ENCODE measurements at regions not wholly inside any gene's neighbourhood (a gene's known extent, or its start where the extent isn't known, plus 50 kb on each side); places are given as distances from the start of the nearest gene placed in this dataset.
A peak's percentile ranks its signal among the peaks of the same experiment; 100 is the strongest.
"Not testable (repeated sequence)": the region's sequence is repeated elsewhere in the genome, so short reads cannot be mapped to it uniquely, and the experiment has no call there.

GRCh38 chr17:64800987-64801386, 118.3 kb downstream of the LRRC37A3 start:
- DNase-seq (ENCODE audit: low spot score); ATAC-seq: not testable (repeated sequence)

DNA sequence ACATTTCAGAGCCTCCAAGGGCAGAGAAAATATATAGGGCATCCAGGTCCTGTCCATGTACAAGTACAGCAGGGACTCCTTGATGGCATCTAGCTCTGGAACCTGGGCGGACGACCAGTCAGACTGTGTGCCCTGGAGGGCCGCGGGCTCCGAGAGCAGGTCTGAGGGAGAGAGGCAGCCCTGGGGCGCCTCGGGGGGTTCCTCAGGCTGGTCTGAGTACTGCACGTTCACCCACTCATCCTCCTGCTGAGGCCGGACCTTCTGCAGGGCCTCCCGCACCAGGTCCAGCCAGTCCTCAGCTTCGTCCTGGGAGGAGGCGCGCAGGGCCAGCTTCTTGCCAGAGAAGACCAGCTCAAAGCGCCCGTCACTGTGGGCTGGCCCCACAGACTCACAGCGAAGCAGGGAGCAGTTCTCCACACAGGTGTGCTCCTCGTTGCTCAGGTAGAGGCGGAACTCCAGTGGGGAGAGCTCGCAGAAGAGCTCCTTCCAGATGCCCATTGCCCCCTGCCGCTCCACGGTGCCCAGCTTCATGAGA, 118.8 kb downstream of the LRRC37A3 start:
- ATAC-seq; DNase-seq (ENCODE audit: low spot score): not testable (repeated sequence)

- not testable (repeated sequence) for DNase-seq (ENCODE audit: low spot score)
Measured at GRCh38 chr17:64799543-64800188, 119.6 kb downstream of the LRRC37A3 start.

DNA sequence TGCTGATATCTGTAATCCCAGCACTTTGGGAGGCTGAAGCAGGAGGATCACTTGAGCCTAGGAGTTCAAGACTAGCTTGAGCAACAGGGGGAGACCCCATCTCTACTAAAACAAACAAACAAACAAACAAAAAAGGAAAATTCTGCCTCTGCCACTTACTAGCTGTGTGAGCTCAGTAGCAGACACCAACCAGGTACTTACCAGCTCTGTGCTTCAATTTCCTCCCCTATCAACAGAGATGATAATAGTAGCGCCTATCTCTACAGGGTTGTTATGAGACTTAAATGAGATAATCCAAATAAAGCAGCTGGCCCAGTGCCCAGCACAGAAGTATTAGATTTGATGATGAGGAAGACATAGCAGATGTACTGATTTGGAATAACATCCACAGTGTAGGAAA, 120.3 kb downstream of the LRRC37A3 start:
- ATAC-seq; DNase-seq (ENCODE audit: low spot score): not testable (repeated sequence)

More at GRCh38 chr17:64799543-64800188, 119.6 kb downstream of the LRRC37A3 start:
- not testable (repeated sequence) for ATAC-seq

DNA sequence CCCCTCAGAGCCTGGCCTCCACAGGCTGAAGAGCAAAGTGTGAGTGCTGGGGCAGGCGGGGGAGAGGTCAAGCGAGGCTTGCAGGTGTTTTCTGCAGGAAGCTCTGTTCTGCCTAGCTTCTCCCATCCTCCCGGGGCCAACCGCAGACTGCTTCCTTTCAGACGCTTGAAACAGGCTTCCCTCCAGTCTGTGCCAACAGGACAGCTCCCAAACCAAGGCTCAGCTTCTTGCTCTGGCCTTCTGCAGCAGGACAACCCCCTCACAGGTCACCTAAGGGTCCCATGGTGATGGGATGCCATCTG, 120.8 kb downstream of the LRRC37A3 start:
- ATAC-seq; DNase-seq (ENCODE audit: low spot score): not testable (repeated sequence)

DNA sequence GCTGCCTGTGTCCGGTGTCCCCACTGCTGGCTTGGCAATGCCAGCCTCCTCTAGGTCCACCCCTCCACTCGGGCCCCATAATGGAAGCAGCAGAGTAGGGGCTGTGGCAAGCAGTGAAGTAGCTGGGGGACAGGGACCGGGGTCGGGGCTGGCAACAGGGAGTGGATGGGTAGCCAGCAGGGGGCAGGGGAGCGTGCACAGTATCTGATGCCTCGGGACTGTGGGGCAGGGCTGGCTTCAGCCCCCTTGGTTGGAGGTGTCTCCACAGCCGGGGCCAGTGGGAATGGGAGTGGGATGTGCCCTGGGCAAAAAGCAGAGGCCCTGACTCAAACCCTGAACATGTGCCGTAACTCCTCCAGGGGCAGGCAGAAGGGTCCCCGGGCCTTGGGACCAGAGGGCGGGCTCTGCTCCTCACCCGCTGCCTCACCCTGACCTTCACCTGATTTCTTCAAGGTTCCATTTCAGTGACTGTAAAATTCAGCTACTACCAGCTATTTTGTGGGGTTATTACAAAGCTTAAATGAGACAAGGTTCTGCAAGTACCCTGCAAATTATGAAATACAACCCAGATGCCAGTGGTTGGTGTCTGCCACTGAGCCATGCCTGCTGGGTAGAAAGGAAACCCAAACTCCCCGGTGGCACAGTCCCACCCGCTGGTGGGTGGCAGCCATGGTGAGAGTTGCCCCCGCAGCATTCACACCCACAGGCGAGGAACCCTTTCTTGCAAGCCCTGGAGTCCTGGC, 121.4 kb downstream of the LRRC37A3 start:
- ATAC-seq; DNase-seq (ENCODE audit: low spot score): not testable (repeated sequence)

GRCh38 chr17:64795342-64795741, 123.9 kb downstream of the LRRC37A3 start:
- DNase-seq (ENCODE audit: low spot score); ATAC-seq: not testable (repeated sequence)

- not testable (repeated sequence) for DNase-seq (ENCODE audit: low spot score); ATAC-seq
Measured at GRCh38 chr17:64794548-64795274, 124.6 kb downstream of the LRRC37A3 start.

GRCh38 chr17:64794113-64794512, 125.2 kb downstream of the LRRC37A3 start:
- not testable (repeated sequence) for ATAC-seq; DNase-seq (ENCODE audit: low spot score)

- not testable (repeated sequence) for DNase-seq (ENCODE audit: low spot score)
- peak; percentile 63 for ATAC-seq
Measured at GRCh38 chr17:64792793-64793575, 126.3 kb downstream of the LRRC37A3 start.

DNA sequence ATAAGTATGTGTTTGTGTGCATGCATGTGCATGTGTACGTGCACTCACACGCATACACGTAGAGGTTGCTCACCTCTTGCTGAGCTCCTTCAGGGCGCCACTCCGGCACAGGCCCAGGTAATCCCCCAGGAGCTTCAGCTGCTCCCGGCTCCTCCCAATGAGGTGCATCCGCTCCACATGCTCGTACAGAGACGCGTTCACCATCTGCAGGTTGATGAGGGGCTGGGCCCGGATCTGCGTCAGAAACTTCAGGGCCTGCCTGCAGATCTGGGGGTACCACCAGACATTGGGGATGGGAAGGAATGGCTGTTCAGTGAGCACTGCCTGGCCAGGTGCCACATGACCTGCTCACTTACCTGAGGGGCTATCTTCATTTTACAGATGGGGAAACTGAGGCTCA, 127.0 kb downstream of the LRRC37A3 start:
- not testable (repeated sequence) for DNase-seq (ENCODE audit: low spot score); ATAC-seq

DNA sequence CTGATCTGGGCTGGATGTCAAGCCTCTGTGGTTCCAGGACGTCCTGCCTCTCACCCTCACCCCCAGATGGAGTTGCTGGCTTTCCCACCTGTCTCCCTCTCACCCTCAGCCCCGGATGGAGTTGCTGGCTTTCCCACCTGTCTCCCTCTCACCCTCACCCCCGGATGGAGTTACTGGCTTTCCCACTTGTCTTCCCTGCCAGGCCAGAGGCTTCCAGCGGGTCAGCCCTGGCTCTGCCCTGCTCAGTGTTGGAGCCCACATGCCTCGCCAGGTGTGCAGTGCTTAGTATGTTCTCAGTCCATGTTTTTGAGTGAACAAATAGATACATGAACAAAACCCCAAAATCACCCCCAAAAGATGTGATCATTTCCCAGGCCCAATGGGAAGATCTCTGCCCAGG, 127.6 kb downstream of the LRRC37A3 start:
- ATAC-seq; DNase-seq (ENCODE audit: low spot score): not testable (repeated sequence)

DNA sequence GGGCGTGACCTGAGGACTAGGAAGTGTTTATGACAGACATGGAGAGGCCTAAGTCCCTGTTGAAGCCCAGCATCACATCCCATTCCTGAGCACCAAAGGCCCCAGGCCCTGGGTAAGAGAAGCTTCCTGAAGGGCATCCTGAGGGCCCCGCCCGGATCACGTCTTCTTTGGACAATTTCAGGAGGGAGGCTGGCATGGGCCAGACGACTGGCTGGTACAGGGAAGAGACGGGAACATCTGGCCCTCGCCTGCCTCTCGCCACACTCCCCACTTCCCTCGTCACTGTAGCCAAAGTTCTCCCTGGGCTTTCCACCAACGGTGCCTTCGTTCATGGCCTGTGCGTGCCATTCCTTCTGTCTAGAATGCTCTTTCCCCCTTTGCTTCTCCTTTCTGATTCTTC, 128.1 kb downstream of the LRRC37A3 start:
- ATAC-seq; DNase-seq (ENCODE audit: low spot score): not testable (repeated sequence)

DNA sequence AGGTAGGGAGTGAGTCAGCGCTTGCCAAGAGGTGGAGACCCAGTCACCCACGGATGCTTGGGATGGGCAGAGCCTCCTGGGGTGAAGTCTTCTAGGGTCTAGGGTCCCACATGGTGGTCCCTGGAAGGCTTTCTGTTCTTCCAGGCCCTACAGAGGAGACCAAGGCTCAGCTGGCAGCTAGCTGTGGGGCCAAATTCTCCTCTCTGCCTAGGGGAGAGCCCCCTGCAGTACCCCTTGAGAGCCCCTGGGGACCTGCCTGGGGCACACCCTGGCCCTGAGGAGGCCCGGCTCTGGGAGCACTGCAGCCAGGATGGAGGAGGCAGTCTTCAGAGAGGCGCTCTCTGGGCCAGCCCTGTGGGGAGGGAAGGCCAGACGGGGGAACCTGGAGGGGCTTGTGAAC, 128.6 kb upstream of the SMURF2 start:
- not testable (repeated sequence) for DNase-seq (ENCODE audit: low spot score); ATAC-seq

- not testable (repeated sequence) for ATAC-seq; DNase-seq (ENCODE audit: low spot score)
Measured at GRCh38 chr17:64790193-64790592, 128.1 kb upstream of the SMURF2 start.

- not testable (repeated sequence) for DNase-seq (ENCODE audit: low spot score); ATAC-seq
Measured at GRCh38 chr17:64789061-64789445, 126.9 kb upstream of the SMURF2 start.

- DNase-seq (ENCODE audit: low spot score): no peak
- no peak for ATAC-seq
Measured at GRCh38 chr17:64788286-64789060, 126.4 kb upstream of the SMURF2 start.

GRCh38 chr17:64787921-64788271, 125.8 kb upstream of the SMURF2 start:
- DNase-seq (ENCODE audit: low spot score) (no peak), ATAC-seq (peak; percentile 7)

DNA sequence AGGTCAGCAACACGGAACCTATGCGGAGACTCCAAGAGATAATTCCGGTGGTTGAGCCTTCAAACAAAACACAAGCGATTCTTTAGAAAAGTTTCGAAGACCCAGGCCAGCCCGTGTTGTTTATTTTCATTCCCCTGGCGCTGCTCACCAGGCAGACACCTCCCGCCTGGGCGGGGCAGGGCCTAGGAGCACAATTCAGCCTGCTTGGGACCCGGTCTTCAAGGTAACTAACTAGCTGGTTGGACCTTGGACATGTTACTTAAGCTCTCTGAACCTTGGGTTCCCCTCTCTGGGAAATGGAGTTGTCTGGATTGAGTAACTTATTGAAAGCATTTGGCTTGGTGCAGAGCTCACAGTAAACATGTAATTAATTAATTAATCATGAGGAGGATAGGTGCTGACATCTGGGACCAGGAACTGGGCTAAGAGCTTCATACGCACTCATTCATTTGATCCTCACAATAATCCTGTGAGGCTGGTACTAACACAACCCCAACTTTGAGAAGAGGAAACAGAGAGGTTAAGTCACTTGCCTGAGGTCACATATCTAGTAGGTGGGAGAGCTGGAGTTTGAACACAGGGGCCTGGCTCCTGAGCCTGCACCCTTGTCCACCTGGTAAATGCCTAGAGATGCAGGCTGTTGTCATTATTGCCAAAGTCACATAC, 125.3 kb upstream of the SMURF2 start:
- DNase-seq (ENCODE audit: low spot score) (no peak), ATAC-seq (peak; percentile 66)
